ENCODE measurements at regions not wholly inside any gene's neighbourhood (a gene's known extent, or its start where the extent isn't known, plus 50 kb on each side); places are given as distances from the start of the nearest gene placed in this dataset.

DNA sequence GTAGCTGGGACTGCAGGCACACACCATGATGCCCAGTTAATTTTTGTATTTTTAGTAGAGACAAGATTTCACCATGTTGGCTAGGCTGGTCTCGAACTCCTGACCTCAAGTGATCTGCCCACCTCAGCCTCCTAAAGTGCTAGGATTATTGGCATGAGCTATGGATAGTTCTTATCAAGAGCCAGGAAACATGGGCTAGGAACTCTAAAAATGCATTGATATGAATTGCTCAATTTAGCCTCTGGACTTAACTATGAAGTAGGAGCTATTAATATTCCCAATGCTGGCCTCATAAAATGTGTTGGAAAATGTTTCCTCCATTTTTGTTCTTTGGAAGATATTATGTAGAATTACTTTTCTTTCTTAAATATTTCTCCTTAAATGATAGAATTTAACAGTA, 82.8 kb upstream of the PEX5L start:
- Histone ChIP-seq H3K27ac (no peak overlapping the region), H3K4me1 (no peaks in the 10 kb centered on the region), H3K9me3 (peaks cover 0 to 15% (median 7%) of the 10 kb centered on the region in 8 donors), H3K27me3 (replicated peaks in 1 of 7) (no peaks in the 10 kb centered on the region), H3K36me3 (no peaks in the 10 kb centered on the region), H3K4me3 (no peak overlapping the region)
- TF ChIP-seq, protein P1, sequence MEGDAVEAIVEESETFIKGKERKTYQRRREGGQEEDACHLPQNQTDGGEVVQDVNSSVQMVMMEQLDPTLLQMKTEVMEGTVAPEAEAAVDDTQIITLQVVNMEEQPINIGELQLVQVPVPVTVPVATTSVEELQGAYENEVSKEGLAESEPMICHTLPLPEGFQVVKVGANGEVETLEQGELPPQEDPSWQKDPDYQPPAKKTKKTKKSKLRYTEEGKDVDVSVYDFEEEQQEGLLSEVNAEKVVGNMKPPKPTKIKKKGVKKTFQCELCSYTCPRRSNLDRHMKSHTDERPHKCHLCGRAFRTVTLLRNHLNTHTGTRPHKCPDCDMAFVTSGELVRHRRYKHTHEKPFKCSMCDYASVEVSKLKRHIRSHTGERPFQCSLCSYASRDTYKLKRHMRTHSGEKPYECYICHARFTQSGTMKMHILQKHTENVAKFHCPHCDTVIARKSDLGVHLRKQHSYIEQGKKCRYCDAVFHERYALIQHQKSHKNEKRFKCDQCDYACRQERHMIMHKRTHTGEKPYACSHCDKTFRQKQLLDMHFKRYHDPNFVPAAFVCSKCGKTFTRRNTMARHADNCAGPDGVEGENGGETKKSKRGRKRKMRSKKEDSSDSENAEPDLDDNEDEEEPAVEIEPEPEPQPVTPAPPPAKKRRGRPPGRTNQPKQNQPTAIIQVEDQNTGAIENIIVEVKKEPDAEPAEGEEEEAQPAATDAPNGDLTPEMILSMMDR (IDR thresholded peaks at IDR 0.05 in 8 of 11, conservative IDR thresholded peaks at IDR 0.05 in 3 of 11): no peak
- DNase-seq: no peak
- intact Hi-C loops (cut with DNase I; ENCODE audit: low total_unique reads): no loop called here
- WGBS, 5 donors: 76 to 92% (median 88%) methylated on average over 1 of the region's 1 CpG

DNA sequence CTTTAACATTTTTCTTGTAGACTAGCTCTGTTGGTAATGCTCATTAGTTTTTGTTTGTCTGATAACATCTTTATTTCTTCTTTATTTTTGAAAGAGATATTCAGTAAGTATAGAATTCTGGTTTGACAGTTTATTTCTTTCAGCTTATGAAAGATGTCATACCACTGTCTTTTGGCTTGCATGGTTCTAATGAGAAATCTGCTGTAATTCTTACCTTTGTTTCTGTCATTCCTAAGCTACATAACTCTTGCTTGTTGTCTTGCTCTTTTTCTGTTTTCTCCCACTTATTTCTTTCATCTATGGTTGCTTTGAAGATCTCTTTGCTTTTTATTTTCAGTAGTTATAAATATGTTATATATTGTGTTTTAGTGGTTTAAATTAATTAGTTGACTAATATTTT, 87.2 kb upstream of the PEX5L start:
- DNase-seq: no peak
- intact Hi-C loops (cut with DNase I; ENCODE audit: low total_unique reads): no loop called here
- no peak overlapping the region for H3K27ac ChIP-seq
- H3K9me3 ChIP-seq: peaks cover 0 to 45% (median 23%) of the 10 kb centered on the region in 8 donors
- no peaks in the 10 kb centered on the region for H3K27me3 ChIP-seq (replicated peaks in 1 of 7)
- no peaks in the 10 kb centered on the region for H3K36me3 ChIP-seq
- TF ChIP-seq POLR2AphosphoS5 (IDR thresholded peaks at IDR 0.05) (no peak), POLR2A (IDR thresholded peaks at IDR 0.05) (no peak)
- TF ChIP-seq, protein P1 (IDR thresholded peaks at IDR 0.05 in 8 of 11, conservative IDR thresholded peaks at IDR 0.05 in 3 of 11): no peak
- no peaks in the 10 kb centered on the region for H3K4me1 ChIP-seq
- H3K4me3 ChIP-seq: no peak overlapping the region

DNA sequence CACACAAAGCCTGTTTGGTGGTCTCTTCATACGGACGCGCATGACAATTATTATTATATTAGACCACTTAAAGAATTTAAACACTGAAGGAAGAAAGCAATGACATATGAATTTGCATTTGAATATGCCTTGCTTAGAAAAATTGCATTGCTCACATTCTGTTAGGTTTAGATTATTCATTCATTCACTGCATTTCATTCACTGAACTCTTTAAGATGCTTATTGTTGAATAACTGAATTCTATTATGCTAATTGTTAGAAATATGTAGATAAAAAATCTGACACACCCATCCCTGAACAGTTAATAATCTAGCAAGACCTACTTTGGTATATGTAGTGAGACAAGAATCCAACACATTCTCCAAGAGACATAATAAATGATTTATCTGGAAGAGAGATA, 94.4 kb upstream of the PEX5L start:
- H3K27me3 ChIP-seq (replicated peaks in 1 of 7): no peaks in the 10 kb centered on the region
- TF ChIP-seq, protein P1 (IDR thresholded peaks at IDR 0.05 in 8 of 11, conservative IDR thresholded peaks at IDR 0.05 in 3 of 11): no peak
- TF ChIP-seq POLR2AphosphoS5 (IDR thresholded peaks at IDR 0.05): no peak
- TF ChIP-seq POLR2A (IDR thresholded peaks at IDR 0.05): no peak
- intact Hi-C loops (cut with DNase I; ENCODE audit: low total_unique reads): no loop called here
- no peaks in the 10 kb centered on the region for H3K36me3 ChIP-seq
- no peak overlapping the region for H3K4me3 ChIP-seq
- no peaks in the 10 kb centered on the region for H3K4me1 ChIP-seq
- no peak overlapping the region for H3K27ac ChIP-seq
- H3K9me3 ChIP-seq: peaks cover 0 to 18% (median 5%) of the 10 kb centered on the region in 8 donors
- 91 to 99% (median 96%) methylated on average over 3 of the region's 3 CpGs for WGBS, 5 donors
- DNase-seq: no peak

DNA sequence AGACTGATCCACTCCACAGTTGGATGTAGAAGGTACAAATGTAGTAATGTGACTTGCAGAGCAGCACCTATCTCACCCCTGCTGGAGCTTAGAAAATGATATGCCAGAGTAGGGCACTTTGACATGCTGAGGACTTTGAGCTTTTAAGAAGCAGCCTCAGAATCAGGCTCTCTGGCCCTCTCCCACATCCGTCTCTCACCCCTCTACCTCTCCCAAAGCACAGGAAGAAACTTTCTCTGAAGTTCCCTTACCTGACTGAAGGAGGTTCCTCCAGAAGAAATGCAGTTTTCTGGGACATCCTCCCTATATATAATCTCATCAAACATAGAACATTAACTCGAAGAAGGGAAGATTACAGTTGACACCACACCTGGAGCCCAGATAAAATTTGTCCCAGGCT, 98.4 kb upstream of the PEX5L start:
- no peak for DNase-seq
- H3K27me3 ChIP-seq (replicated peaks in 1 of 7): no peaks in the 10 kb centered on the region
- no peaks in the 10 kb centered on the region for H3K4me1 ChIP-seq
- 56 to 73% (median 60%) methylated on average over 2 of the region's 2 CpGs for WGBS, 5 donors
- H3K27ac ChIP-seq: no peak overlapping the region
- H3K4me3 ChIP-seq: no peak overlapping the region
- TF ChIP-seq POLR2A (IDR thresholded peaks at IDR 0.05) (no peak), POLR2AphosphoS5 (IDR thresholded peaks at IDR 0.05) (no peak)
- TF ChIP-seq, protein P1 (IDR thresholded peaks at IDR 0.05 in 8 of 11, conservative IDR thresholded peaks at IDR 0.05 in 3 of 11): no peak
- H3K9me3 ChIP-seq: no peaks in the 10 kb centered on the region
- intact Hi-C loops (cut with DNase I; ENCODE audit: low total_unique reads): no loop called here
- no peaks in the 10 kb centered on the region for H3K36me3 ChIP-seq
